HFFc6 (cell line): ENCODE measurements at regions not wholly inside any gene's neighbourhood (a gene's known extent, or its start where the extent isn't known, plus 50 kb on each side); places are given as distances from the start of the nearest gene placed in this dataset.
A peak's percentile ranks its signal among the peaks of the same experiment; 100 is the strongest.
"Not testable (repeated sequence)": the region's sequence is repeated elsewhere in the genome, so short reads cannot be mapped to it uniquely, and the experiment has no call there.

ENCODE experiments used
- DNase-seq: peaks from one replicate; pipeline ENCODE4 v3.0.0-alpha.2; 2018
- H3K27ac Mint-ChIP-seq: 2 replicates; pipeline ENCODE4 v1.8.0; 2020; ENCODE audit warnings: mild to moderate bottlenecking, mixed read lengths
- H3K27me3 Mint-ChIP-seq: 2 replicates; pipeline ENCODE4 v1.8.0; 2021; ENCODE audit warnings: mild to moderate bottlenecking, moderate library complexity, mixed read lengths; ENCODE audit not compliant: insufficient read depth
- H3K36me3 Mint-ChIP-seq: 2 replicates; pipeline ENCODE4 v1.8.0; 2021; ENCODE audit warnings: low read depth, mixed read lengths
- H3K4me1 Mint-ChIP-seq: 2 replicates; pipeline ENCODE4 v1.8.0; 2020; ENCODE audit warnings: low read depth, mixed read lengths
- H3K4me3 Mint-ChIP-seq: 2 replicates; pipeline ENCODE4 v1.8.0; 2020; ENCODE audit warnings: mild to moderate bottlenecking, moderate library complexity, mixed read lengths
- H3K9me3 Mint-ChIP-seq: 2 replicates; pipeline ENCODE4 v1.8.0; 2020; ENCODE audit warnings: mild to moderate bottlenecking, mixed read lengths
- TF ChIP-seq, protein P1 (sequence below): fragments of 200-600 bp; sonication (generic); IDR thresholded peaks from 2 replicates; pipeline ENCODE4 v1.5.0; 2021; ENCODE audit warnings: antibody characterized with exemption, mild to moderate bottlenecking

DNA sequence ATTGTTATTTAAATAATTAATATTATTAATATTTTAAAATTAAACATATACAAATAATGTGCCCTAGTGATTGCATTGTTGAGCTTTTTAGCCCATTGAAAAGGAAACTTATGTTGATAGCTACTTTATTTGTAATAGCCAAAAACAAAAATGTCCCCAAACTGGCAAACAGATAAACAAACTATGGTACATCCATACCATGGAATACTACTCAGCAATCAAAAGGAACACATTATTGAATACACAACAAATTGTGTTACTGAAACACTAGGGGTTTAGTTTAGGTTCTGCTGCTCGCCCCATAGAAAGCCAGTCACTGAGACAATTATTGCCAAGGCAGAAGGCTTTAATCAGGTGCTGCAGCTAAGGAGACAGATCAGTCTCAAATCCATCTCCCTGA lies 239.7 kb upstream of the KITLG start:
- no peaks in the 10 kb centered on the region; the same call in 1 of the 2 replicates for H3K9me3 Mint-ChIP-seq
- TF ChIP-seq, protein P1, sequence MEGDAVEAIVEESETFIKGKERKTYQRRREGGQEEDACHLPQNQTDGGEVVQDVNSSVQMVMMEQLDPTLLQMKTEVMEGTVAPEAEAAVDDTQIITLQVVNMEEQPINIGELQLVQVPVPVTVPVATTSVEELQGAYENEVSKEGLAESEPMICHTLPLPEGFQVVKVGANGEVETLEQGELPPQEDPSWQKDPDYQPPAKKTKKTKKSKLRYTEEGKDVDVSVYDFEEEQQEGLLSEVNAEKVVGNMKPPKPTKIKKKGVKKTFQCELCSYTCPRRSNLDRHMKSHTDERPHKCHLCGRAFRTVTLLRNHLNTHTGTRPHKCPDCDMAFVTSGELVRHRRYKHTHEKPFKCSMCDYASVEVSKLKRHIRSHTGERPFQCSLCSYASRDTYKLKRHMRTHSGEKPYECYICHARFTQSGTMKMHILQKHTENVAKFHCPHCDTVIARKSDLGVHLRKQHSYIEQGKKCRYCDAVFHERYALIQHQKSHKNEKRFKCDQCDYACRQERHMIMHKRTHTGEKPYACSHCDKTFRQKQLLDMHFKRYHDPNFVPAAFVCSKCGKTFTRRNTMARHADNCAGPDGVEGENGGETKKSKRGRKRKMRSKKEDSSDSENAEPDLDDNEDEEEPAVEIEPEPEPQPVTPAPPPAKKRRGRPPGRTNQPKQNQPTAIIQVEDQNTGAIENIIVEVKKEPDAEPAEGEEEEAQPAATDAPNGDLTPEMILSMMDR = no peak
- no peak overlapping the region for H3K27ac Mint-ChIP-seq
- H3K4me3 Mint-ChIP-seq = no peak overlapping the region
- no peak for DNase-seq
- H3K4me1 Mint-ChIP-seq = peaks cover 22% of the 10 kb centered on the region
- peaks cover 15% of the 10 kb centered on the region for H3K36me3 Mint-ChIP-seq
- no peaks in the 10 kb centered on the region for H3K27me3 Mint-ChIP-seq

DNA sequence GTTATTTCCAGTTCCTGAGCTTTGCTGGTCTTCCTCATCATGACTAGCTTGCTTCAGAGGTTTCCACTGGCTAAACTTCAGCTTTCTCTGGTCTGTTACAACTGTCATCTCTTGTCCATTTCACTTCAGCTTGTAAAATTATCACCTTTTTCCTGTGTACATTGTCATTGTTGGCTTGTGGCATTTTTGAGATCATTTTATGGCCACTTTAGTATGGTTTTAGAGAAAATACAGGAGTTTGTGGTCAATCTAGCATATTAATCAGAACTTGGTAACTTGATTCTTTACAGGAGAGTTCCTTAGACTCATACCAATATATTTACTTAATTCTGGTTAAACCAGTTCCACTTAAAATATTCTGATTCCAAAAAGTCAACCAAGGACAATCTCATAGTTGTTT lies 235.9 kb upstream of the KITLG start:
- TF ChIP-seq, protein P1 = no peak
- peak; percentile 3 for DNase-seq
- H3K4me3 Mint-ChIP-seq = peak overlapping the region; percentile 63; the same call in 1 of the 2 replicates

DNA sequence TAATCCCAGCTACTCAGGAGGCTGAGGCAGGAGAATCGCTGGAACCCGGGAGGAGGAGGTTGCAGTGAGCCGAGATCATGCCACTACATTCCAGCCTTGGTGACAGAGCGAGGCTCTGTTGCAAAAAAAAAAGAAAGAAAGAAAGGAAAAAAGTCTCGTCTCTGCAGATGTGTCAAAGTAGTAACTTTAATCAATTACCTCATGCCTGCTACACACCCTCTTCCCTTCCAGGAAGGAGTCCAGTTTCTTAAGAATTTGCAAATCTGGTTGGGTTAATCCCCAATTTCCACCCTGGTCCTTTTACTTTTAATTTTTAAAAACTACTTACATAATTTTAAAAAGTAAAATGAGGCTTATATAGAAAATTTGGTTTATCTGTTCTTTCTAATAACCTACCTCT lies 234.5 kb upstream of the KITLG start:
- Mint-ChIP-seq H3K27ac (no peak overlapping the region), H3K9me3 (no peaks in the 10 kb centered on the region; the same call in 1 of the 2 replicates), H3K4me1 (peaks cover 51% of the 10 kb centered on the region), H3K36me3 (peaks cover 18% of the 10 kb centered on the region), H3K27me3 (peaks cover 2% of the 10 kb centered on the region; the same call in 1 of the 2 replicates), H3K4me3 (no peak overlapping the region)
- TF ChIP-seq, protein P1 = no peak
- no peak for DNase-seq

More for the DNA sequence above, 235.9 kb upstream of the KITLG start:
- Mint-ChIP-seq H3K9me3 (no peaks in the 10 kb centered on the region; the same call in 1 of the 2 replicates), H3K36me3 (peaks cover 20% of the 10 kb centered on the region), H3K27me3 (peaks cover 2% of the 10 kb centered on the region; the same call in 1 of the 2 replicates), H3K27ac (peak overlapping the region; percentile 14; the same call in 1 of the 2 replicates), H3K4me1 (peaks cover 36% of the 10 kb centered on the region)

DNA sequence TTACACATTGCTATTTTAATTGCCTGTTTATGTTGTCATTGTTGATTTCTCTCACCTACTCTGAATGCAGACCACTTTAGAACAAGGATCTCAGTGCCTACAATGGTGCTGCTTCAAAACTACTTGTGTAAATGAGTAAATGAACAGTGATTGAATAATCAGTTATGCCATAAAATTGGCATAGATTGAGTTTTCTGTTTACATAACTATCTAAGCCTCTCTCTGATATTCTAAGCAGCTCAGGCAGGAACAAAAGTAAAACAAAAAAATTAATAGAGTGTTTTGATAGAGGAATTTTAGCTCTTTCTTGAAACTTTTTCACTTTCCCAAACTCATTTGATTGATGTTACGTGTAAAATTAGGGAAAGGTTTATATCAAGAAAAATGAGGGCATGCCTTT lies 232.3 kb upstream of the KITLG start:
- TF ChIP-seq, protein P1 = no peak
- H3K27me3 Mint-ChIP-seq = peaks cover 2% of the 10 kb centered on the region; the same call in 1 of the 2 replicates
- no peak overlapping the region for H3K27ac Mint-ChIP-seq
- H3K36me3 Mint-ChIP-seq = peaks cover 12% of the 10 kb centered on the region; the same call in 1 of the 2 replicates
- H3K9me3 Mint-ChIP-seq = no peaks in the 10 kb centered on the region
- no peak overlapping the region for H3K4me3 Mint-ChIP-seq
- no peak for DNase-seq
- peaks cover 63% of the 10 kb centered on the region for H3K4me1 Mint-ChIP-seq

DNA sequence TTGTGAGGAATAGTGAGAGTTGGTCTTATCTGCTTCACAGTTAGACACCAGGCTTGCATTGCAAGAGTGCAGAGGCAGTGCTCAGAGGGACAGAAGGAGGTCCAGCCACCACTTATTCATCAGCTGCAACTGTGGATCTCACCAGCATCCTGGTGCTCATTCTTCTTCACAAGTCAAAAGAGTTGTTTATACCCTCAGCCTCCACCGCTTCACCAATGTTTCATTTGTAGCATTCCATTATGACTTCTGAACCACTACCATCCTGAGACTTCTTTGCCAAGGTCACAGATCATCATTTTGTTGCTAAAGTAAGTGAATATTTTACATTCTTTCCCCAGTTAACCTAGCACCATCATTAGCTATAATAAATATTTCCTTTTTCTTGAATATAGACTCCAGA lies 230.5 kb upstream of the KITLG start:
- DNase-seq = peak; percentile 1
- TF ChIP-seq, protein P1 = no peak
- no peak overlapping the region; the same call in 1 of the 2 replicates for H3K4me3 Mint-ChIP-seq
- H3K27ac Mint-ChIP-seq = no peak overlapping the region; the same call in 1 of the 2 replicates
- H3K36me3 Mint-ChIP-seq = peaks cover 12% of the 10 kb centered on the region; the same call in 1 of the 2 replicates
- H3K9me3 Mint-ChIP-seq = no peaks in the 10 kb centered on the region
- H3K27me3 Mint-ChIP-seq = peaks cover 3% of the 10 kb centered on the region; the same call in 1 of the 2 replicates
- peaks cover 64% of the 10 kb centered on the region for H3K4me1 Mint-ChIP-seq

DNA sequence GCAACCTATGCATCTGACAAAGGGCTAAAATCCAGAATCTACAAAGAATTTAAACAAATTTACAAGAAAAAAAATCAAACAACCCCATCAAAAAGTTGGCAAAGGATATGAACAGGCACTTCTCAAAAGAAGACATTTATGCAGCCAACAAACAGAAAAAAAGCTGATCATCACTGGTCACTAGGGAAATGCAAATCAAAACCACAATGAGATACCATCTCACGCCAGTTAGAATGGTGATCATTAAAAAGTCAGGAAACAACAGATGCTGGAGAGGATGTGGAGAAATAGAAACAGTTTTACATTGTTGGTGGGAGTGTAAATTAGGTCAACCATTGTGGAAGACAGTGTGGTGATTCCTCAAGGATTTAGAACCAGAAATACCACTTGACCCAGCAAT lies 229.6 kb upstream of the KITLG start:
- Mint-ChIP-seq H3K36me3 (peaks cover 12% of the 10 kb centered on the region; the same call in 1 of the 2 replicates), H3K4me1 (peaks cover 68% of the 10 kb centered on the region)
- H3K4me3 Mint-ChIP-seq, H3K27ac Mint-ChIP-seq, DNase-seq, H3K27me3 Mint-ChIP-seq, H3K9me3 Mint-ChIP-seq: not testable (repeated sequence)
